ENCODE measurements at regions not wholly inside any gene's neighbourhood (a gene's known extent, or its start where the extent isn't known, plus 50 kb on each side); places are given as distances from the start of the nearest gene placed in this dataset.

- Mint-ChIP-seq H3K4me3 (no peak overlapping the region), H3K27ac (peak overlapping the region; percentile 51 to 70 (median 65)), H3K4me1 (peaks cover 33% of the 10 kb centered on the region), H3K27me3 (ENCODE audit: low read depth) (no peaks in the 10 kb centered on the region), H3K36me3 (ENCODE audit: low read depth) (peaks cover 16% of the 10 kb centered on the region), H3K9me3 (no peaks in the 10 kb centered on the region)
- TF ChIP-seq CTCF (IDR thresholded peaks at IDR 0.05; ENCODE audit: unreplicated experiment in 3 of 3) = no peak
Measured at GRCh38 chr6:144768551-144769075, 483.5 kb downstream of the UTRN start.

GRCh38 chr6:144769142-144769541 lies 484.0 kb downstream of the UTRN start:
- H3K36me3 Mint-ChIP-seq (ENCODE audit: low read depth) = peaks cover 21% of the 10 kb centered on the region
- no peaks in the 10 kb centered on the region for H3K9me3 Mint-ChIP-seq
- peaks cover 33% of the 10 kb centered on the region for H3K4me1 Mint-ChIP-seq
- H3K4me3 Mint-ChIP-seq = no peak overlapping the region
- peak overlapping the region; percentile 51 to 70 (median 65) for H3K27ac Mint-ChIP-seq
- no peak for TF ChIP-seq CTCF (IDR thresholded peaks at IDR 0.05; ENCODE audit: unreplicated experiment in 3 of 3)
- no peaks in the 10 kb centered on the region for H3K27me3 Mint-ChIP-seq (ENCODE audit: low read depth)

- Mint-ChIP-seq H3K27me3 (ENCODE audit: low read depth) (no peaks in the 10 kb centered on the region), H3K36me3 (ENCODE audit: low read depth) (peaks cover 47% of the 10 kb centered on the region), H3K9me3 (no peaks in the 10 kb centered on the region), H3K4me1 (no peaks in the 10 kb centered on the region), H3K27ac (peak overlapping the region; percentile 66 to 81 (median 78)), H3K4me3 (no peak overlapping the region)
- no peak for TF ChIP-seq CTCF (IDR thresholded peaks at IDR 0.05; ENCODE audit: unreplicated experiment in 3 of 3)
Measured at GRCh38 chr6:144776031-144776819, 491.1 kb downstream of the UTRN start.

GRCh38 chr6:144777249-144777648 lies 492.1 kb downstream of the UTRN start:
- H3K36me3 Mint-ChIP-seq (ENCODE audit: low read depth) = peaks cover 47% of the 10 kb centered on the region
- H3K27me3 Mint-ChIP-seq (ENCODE audit: low read depth) = no peaks in the 10 kb centered on the region
- H3K27ac Mint-ChIP-seq = peak overlapping the region in 2 of 3 experiments; percentile 31 to 36
- no peaks in the 10 kb centered on the region for H3K9me3 Mint-ChIP-seq
- H3K4me1 Mint-ChIP-seq = no peaks in the 10 kb centered on the region
- H3K4me3 Mint-ChIP-seq = no peak overlapping the region
- no peak for TF ChIP-seq CTCF (IDR thresholded peaks at IDR 0.05; ENCODE audit: unreplicated experiment in 3 of 3)

- no peaks in the 10 kb centered on the region for H3K27me3 Mint-ChIP-seq (ENCODE audit: low read depth)
- H3K27ac Mint-ChIP-seq = peak overlapping the region in 2 of 3 experiments; percentile 18 to 24
- no peaks in the 10 kb centered on the region for H3K9me3 Mint-ChIP-seq
- H3K4me1 Mint-ChIP-seq = no peaks in the 10 kb centered on the region
- H3K36me3 Mint-ChIP-seq (ENCODE audit: low read depth) = peaks cover 44% of the 10 kb centered on the region
- no peak for TF ChIP-seq CTCF (IDR thresholded peaks at IDR 0.05; ENCODE audit: unreplicated experiment in 3 of 3)
- no peak overlapping the region for H3K4me3 Mint-ChIP-seq
Measured at GRCh38 chr6:144778056-144778455, 492.9 kb downstream of the UTRN start.

Data from nephron (organoid).